HG02981 (cell line): ENCODE measurements at regions not wholly inside any gene's neighbourhood (a gene's known extent, or its start where the extent isn't known, plus 50 kb on each side); places are given as distances from the start of the nearest gene placed in this dataset.

Experiments
- ATAC-seq: cut with Tn5 transposase; IDR thresholded peaks from one replicate; pipeline ENCODE4 v1.9.1; 2021; ENCODE audit warnings: mild to moderate bottlenecking, moderate library complexity; ENCODE audit not compliant: unreplicated experiment

GRCh38 chr14:96725232-96725631, 72.0 kb upstream of the VRK1 start:
- ATAC-seq: no peak

- no peak for ATAC-seq
Observed at GRCh38 chr14:96727073-96727472, 70.1 kb upstream of the VRK1 start.

GRCh38 chr14:96727491-96727890, 69.7 kb upstream of the VRK1 start:
- ATAC-seq: no peak

DNA sequence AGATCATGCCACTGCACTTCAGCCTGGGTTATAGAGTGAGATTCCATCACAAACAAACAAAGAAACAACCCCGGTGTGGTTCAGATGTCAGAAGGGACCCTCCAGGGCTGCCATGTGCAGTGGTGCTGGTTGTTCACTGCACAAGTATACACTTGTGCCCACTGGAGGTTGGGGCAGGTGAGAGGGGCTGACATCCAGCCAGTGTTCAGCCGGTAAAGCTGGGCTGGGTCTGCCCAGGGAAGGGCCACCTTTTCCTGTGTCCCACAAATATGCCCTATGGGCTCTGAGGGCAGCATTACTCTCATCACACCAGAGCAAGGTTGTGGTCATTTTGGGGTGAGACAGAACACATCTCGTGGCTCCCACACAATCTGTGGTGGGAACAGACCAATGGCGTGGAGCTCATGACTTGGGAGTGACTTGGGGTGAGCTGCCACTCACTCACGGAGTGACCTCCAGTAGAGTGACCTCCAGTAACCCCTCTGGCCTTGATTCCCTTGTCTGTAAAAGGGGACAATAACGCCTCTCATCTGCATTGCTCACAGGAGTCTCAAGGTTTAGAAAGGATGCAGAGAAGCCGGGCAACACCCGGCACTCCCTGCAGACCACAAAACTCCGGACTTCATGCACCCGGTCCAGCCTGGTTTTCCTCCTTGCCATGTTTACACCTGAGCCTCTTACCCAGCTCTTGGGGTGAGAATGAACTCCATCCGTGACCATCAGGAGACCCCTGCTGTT, 69.0 kb upstream of the VRK1 start:
- ATAC-seq: no peak

DNA sequence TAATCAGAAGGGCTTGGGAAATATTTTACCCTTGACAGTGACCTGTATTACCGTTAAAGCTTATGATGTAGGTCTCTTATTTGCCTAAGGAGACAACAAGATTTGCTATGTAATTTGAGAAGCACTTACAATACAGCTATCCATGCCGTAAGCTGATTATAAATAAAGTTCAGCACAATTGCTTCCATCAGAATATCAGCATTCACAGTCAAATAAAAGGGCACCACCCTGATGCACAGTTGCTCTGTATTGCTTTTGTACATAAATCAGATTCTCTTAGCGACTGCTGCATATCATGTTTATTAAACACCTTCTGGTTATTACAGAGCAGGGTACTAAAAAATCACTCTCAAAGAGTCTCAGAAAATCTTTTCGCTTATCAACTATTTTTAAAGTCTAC, 67.3 kb upstream of the VRK1 start:
- ATAC-seq: no peak

DNA sequence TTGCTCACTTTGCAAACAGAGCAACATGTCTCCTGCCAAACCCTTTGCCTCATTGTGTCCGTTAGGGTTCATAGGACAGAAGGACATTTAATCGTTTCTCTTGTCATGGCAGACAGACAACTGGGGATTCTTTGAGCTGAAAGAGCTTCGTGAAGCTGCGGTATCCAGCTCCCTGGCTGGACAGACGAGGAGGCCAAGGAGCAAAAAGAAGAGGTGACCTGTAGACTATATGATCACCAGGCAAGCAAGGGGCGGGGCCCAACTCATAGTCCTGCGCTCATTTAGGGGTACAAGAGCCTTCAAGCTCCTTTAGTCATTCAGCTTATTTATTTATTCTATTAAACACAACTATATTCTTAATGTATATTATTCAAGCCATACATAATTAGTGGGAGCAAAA, 66.8 kb upstream of the VRK1 start:
- ATAC-seq: no peak

DNA sequence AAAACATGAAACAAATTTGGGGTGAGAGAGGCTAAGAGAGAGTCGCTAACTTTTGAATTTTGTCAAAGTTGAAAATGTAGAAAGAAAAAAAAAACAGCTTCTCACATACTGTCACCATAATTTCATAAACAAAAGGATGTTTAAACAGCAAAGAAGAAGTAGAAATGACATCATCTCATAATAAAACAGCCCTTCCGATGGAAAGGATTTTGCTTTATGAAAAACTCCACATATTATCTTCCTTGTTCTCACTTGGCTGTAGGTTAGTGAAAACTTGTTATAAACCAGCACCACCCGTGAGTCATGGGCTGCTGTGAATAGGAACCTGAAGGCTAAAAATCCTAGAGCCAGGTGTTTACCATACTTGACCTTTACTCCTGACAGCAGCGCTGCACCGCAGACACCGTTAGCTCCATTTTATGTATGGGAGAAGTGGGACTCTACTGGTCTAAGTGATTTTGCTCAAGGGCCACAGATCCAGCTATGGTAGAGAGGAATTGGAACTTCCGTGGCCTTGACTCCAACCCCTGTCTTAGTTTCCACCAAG, 63.0 kb upstream of the VRK1 start:
- no peak for ATAC-seq

DNA sequence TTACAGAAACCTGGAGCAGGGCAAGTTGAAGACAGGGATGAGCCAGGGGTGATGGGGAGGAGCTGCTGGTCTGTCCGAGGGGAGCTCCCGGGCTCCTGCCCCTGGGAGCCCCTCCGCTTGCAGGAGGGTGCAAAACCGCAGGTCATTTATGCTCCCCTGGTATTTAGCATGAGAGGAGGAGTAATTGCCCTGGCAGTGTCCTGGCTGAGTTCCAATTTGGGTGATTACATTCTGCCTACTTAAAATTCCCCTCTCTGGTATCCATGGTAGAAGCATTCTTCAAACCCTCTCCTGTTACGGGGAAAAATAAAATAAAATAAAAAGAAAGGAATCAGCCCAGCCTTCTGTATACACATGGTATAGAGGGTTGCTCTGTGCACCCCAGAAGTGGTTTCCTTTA, 61.7 kb upstream of the VRK1 start:
- no peak for ATAC-seq

GRCh38 chr14:96736439-96736838, 60.7 kb upstream of the VRK1 start:
- ATAC-seq: no peak

DNA sequence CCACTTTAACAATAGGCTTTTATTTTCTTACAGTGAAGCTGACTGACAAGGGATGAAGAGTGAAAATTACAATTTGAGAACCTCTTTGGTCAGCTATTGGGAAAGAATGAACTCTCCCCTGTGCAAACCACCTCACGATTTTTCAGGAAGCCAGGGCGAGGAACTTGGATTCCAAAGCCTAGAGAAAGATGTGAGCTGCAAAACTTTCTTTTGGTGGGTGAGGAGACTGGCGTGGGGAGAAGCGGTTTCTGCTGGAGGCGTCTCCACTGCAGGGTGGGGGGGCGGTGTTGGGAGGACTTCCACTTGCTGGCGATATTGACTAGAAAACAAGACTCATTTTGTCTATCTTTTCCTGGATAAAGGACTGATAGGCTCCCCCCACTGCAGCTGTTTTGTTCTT, 59.3 kb upstream of the VRK1 start:
- ATAC-seq: no peak

DNA sequence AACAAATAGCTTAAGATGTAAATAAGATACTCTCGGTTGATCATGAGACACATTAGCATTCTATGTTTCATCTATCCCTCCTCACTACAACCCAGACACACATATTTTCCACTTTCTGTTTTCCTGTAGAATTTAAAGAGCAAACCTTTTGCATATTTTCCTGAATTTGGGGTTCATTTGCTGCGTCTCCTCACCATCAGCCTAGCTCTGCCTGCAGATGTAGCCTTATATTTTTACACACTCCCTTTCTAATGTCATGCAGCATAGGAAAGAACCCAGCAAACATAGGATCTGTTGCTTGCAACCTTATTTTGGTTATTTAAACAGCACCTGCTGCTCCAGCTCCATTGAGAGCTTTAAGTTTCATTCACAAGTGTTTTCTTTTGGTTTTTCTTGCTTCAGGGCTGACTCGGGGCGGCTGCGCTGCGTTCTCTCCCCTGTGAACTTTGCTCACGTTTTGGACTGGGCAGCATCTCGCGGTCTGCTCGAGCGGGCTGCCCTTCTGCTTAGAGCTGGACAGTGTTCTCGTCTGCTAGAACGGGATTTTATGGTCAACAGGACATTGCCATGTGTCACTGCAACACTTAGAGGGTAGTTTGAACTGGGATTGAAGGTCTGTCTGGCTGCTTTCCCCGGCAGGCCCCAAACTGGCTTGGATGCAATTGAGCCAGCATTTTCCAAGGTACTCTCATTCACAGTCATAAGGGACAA, 57.8 kb upstream of the VRK1 start:
- no peak for ATAC-seq

DNA sequence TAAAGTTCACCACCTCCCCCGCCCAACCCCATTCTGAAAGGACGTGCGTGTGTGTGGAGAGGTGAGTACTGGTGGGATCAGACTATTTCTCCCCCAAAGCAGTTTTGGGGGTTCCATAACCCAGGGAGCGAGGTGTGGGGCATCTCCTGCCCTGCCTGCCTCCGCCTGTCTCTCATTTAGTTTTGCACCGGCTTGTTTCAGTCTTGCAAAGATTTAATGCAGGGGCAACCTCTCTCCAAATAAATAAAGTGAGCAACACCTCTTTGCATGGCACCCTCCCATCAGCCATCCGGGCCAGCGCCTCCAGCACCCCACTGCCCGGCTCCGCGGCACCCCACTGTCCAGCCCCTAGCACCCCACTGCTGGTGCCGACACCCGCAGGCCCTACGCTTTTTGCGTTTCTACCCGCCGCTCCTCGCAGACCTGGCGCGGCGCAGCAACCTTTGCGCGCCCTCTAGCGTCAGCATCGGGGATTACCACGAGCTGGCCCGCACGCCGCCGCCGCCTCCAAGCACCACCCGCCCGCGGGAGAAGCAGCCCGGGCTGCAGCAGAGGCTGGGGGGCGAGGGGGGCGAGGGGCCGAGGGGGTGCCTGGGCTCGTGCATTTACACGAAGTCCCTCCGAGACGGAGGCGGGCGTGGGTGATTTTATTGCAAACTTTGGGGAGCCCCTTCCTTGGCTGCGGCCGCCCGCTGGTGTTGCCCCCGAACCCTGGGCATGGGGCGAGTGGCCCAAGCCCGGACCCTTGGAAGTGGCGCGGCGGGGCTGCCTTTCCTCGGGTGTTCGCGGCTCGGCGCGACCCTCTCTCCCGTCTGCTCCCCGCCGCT, 55.8 kb upstream of the VRK1 start:
- no peak for ATAC-seq

- ATAC-seq: no peak
Observed at GRCh38 chr14:96744262-96744661, 52.9 kb upstream of the VRK1 start.

DNA sequence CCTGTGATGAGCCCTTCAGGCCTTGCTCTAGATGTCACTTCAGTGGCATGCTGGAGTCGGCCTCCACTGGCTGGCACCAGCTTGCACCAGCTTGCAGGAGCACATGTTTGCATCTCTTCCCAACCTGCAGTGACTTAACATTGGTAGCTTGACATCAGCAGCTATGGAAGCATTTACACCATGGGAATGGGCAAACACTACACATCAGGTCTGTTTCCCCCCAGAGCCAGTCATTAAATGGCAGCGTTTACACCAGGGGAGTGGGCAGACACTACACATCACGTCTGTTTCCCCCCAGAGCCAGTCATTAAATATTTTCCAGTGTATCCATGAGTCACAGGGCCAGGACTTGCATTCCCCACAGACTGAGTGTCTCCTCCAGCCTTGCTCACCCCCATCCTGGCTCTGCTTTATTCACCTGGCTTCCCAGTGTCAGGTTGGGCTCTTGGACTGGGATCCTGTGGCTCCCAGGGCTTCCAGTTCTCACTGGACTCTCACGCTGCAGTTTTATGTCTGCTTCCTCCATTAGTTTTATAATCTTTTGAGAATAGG, 51.6 kb upstream of the VRK1 start:
- no peak for ATAC-seq

- ATAC-seq: no peak
Observed at GRCh38 chr14:96746101-96746500, 51.1 kb upstream of the VRK1 start.

- no peak for ATAC-seq
Observed at GRCh38 chr14:96747006-96747405, 50.2 kb upstream of the VRK1 start.
